M059J (cell line): ENCODE measurements at regions not wholly inside any gene's neighbourhood (a gene's known extent, or its start where the extent isn't known, plus 50 kb on each side); places are given as distances from the start of the nearest gene placed in this dataset.

Experiments
- DNase-seq: peaks from one replicate; pipeline ENCODE4 v3.0.0-alpha.2; 2012; ENCODE audit warnings: low read depth

DNA sequence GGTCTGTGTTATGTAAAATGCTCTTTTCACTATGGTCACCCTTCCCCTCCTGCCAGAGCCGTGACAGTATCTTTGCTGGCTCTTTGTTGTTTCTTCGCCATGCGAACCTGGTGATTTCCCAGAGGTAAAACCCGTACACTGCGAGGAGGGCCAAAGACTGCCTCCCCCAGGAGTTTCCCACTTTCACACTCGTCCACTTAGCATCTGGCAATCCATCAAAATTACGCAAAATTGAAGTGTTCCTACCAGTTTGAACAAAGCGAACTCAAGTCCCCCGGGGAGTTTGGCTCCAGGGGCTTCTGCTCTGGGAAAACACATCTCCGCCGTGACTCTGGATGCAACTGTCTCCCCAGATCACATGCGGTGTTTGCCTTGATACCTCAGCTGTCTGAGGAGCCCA, 239.9 kb downstream of the FAM43A start:
- DNase-seq = no peak

DNA sequence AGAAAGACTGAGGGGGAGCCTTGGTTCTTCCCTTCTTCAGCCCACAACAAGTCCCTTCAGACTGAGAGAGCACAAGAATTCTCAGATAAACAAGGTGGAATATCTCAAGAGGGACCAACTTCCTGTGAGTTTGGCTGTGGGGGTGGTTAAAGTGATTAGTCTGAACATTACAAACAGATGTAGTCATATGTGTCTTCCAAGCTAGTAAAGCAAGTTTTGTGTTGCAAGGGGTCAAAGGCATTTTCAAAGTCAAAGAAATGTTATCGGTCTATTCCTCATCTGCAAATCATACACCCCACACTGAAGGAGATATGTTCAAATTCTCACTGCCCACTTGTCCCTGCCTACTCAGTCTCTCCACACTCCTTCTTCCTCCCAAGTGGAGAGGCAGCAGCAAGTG, 242.5 kb downstream of the FAM43A start:
- DNase-seq = peak; percentile 63

DNA sequence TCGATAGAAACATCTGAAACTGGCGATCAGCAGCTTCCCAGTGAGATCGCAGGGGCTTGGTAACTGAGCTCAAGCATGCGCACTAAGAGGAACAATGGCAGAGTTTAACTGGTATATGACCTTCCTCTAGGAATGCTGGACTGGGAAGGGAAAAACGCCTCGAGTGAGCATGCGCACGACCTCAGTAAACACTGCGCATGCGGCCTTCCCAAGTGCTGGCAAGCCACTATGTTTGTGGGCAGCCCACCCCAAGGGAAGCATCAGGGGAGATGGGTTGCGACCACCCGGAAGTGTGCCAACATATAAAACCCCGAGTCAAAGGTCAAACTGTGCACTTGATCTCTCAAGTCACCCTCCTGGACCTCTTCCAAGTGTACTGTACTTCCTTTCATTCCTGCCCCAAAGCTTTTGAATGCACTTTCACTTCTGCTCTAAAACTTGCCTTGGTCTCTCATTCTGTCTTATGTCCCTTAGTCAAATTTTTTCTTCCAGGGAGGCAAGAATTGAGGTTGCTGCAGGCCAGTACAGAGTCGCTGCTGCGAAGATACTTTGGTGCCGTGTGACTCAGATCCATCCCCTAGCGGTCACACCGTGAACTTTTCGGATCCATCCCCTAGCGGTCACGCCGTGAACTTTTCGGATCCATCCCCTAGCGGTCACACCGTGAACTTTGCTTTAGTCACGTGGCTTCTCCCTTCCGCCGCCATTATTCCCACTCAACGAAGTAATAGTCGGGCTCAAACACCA, 243.3 kb downstream of the FAM43A start:
- peak; percentile 13 for DNase-seq

DNA sequence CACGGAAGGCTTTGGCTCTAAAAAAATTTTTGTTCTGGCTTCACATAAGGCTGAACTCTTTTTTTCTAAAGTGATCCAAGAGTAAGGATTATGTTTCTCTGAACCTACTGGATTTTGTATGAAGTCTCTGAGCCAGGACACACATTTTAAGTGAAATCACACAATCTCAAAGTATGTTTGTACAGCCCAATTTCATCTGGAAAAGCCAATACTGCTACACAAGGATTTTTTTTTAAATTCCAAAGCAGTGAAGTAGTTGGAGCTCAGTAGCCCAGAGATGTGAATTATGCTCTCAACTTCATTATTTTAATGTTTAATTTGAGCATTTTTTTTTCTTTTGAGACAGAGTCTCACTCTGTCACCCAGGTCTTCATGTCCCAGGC, 243.9 kb downstream of the FAM43A start:
- DNase-seq = no peak

DNA sequence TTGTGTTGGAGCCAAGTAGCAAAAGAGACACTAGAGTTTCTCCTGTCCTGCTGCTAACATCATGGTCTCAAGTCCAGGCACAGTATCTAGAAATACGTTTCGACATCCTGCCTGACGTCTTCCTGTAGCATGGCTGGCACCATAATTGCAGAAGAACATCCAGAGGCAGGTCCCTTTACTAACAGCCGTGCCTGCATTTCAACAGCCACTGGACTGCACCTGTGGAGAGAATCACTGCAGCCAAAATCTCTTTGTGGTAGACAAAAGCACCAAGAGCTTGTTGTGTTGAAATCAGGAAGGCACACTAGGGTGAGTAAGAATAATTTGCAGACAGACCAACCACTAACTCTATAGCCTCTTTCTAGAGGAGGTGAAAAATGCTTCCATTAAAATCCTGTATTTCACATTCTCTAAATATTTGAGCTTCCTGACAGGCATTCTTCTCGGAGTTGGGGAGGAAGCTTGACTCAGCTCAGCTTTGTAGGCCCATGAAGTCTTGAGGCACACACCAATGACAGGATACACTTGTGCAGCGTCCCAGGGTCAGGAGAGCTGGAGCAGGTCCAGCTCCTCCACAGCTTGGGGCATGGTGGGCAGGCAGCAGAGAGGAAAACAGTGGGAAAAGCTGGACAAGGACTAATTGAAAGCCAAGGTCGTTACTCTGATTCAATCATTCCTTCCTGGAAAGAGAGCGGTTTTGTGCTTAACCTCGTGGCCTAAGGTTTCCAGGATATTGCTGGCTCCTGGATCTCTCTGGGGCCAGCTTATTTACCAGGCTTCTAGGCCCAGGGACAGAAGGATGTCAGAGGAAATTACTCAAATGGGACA, 244.9 kb downstream of the FAM43A start:
- peak; percentile 89 for DNase-seq

DNA sequence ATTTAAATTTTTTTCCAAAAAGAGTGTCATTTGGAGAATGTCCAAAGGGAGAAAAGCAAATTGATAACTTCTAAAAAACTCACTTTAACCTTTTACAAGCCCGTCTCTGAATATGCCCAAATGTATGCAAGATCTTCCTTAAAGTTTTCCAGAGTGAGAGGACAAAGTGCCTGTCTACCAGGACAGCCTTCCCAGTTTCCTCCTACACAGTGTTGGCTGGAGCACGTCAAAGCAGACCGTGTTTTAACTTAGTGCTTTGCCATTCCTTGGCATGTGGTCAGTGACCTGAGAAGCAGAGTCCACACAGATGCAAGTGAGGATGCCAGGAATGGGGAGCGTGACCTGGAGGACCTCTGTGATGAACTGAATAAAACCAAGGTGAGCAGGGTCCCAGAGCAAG, 245.7 kb downstream of the FAM43A start:
- no peak for DNase-seq

DNA sequence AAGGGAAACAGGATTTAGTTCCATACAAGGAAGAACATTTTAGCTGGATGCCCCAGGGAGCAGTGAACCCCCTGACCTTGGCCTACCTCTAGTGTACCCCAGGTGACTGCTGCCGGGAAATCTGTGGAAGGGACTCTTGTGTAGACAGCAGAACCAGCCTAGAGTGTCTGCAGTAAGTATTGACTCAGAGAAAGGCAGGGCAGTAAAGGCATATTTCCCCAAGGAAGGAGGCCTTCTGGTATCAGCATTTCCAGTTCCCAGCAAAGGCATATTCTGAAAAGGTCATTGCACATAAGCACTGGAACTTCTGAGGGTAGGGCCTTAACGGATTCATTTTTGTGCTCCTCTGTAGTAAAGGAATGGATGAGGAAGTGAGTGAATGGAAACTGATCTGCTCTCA, 246.2 kb downstream of the FAM43A start:
- DNase-seq = no peak

DNA sequence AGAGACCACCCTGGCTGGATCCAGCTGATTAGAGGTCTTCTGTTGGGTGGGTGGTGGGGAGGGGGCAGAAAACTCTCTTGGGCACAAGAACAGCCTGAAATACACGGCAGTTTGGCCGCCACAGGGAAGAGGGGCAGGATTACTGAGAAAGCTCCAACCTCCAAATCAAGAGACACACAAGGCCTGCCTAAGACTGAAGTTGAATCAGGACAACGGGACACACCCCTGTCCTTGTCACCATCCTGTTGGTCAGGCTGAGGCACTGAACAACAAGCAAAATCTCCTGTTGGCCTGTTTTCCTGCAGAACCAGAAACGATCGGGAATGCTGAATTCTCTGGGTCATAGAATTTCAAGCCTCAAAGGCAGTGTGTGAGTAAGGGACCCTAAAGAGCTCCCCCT, 247.8 kb downstream of the FAM43A start:
- DNase-seq = no peak

DNA sequence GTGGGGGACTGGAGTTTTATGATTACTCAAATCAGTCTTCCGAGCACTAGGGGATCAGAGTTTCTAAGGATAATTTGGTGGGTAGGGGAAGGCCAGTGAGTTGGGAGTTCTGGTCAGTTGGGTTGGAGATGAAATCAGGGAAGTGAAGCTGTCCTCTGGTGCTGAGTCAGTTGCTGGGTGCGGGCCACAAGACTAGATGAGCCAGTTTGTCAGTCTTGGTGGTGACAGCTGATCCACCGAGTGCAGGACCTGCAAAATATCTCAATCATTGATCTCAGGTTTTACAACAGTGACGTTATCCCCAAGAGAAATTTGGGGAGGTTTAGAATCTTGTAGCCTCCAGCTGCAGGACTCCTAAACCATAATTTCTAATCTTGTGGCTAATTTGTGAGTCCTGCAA, 249.4 kb downstream of the FAM43A start:
- no peak for DNase-seq

DNA sequence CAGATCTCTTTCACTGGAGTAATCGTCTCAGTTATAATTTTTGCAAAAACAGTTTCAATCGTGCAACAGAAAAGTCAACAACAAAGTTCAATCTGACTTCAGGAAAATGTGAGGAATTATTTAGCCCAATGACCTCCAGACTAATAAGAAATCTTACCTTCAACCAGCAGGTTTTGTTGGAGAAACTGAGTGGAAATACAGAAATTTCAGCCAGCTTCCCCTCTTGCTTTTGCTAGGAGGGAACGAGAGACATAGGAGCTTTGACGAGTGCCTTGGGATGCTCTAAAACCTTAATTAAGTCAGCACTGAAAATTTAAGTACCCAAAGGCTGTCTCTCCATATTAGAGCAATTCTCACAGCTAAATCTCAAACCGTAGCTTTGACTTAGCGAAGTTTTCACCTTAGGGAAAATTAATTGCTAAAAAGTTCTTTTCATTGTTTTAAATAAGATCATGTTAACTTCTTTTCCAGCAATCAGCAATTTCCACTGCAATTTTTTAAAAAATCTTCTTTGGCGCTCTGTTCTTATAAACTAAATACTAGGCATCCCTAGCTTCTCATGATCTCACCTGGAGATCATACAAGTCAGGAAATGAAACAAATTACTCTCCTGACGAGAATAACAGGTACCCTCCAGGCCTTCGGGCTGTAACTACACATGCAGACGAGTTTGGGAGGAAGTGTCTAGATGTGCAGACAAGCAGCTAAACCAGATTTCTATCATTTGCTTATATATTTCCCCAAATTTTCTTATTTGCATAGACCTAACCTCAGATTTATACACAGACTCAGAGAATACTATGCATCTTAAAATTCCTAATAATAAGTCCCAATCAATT, 250.2 kb downstream of the FAM43A start:
- DNase-seq = no peak

DNA sequence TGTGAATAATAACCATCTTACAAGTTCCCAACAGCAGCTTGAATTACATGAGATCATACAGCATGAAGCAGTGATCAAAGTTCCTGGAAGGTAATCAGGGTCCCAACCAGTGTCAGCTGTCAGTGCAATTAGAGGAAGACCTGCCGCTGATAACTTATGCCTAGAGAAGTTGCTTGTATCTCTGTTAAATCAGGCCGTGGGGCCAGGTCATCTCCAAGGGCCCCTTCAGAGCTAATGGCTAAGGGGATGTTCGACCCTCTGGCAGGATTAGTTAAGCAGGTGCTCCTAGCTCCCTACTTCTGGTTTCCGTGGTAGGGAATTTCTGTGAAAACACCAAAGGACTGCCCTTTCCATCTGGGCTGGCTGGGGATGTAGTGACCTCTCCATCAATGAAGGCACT, 251.0 kb downstream of the FAM43A start:
- DNase-seq = no peak

DNA sequence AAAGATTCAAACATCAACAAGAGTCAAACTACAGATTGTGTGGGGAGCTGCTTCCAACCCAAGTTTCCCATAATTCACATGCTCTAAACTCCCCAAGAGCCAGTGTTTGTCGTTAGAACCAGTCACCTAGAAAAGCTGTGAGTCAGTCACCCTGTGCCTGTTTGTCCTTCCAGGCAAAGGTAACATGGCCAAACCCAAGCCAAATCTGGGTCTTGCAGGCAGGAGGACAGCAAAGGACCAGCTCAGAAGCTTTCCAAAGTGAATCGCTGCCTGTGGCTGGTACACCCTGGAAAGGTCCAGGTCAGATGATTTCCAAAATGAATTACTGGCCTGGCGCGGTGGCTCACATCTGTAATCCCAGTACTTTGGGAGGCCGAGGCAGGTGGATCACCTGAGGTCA, 251.5 kb downstream of the FAM43A start:
- no peak for DNase-seq

DNA sequence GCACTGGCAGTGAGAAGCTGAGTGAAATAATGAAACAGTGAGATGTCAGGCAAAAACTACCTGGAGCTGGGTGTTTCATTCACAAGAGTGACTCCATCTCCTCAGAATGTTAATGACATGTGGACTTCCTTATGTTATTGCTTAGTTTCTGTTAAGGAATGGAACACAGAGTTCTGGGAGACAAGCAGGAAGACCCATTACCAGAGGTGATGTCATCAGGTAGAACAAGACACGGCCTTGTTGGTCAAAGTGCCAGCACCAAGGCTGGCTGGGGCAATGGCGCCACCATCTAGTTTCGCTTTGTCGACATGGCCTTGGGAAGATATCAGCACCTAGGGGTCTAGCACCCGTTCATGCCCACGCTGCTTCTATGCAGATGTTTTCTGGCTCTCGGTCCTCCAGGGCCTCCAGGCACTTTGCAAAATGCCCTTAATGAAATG, 252.2 kb downstream of the FAM43A start:
- DNase-seq = peak; percentile 15

DNA sequence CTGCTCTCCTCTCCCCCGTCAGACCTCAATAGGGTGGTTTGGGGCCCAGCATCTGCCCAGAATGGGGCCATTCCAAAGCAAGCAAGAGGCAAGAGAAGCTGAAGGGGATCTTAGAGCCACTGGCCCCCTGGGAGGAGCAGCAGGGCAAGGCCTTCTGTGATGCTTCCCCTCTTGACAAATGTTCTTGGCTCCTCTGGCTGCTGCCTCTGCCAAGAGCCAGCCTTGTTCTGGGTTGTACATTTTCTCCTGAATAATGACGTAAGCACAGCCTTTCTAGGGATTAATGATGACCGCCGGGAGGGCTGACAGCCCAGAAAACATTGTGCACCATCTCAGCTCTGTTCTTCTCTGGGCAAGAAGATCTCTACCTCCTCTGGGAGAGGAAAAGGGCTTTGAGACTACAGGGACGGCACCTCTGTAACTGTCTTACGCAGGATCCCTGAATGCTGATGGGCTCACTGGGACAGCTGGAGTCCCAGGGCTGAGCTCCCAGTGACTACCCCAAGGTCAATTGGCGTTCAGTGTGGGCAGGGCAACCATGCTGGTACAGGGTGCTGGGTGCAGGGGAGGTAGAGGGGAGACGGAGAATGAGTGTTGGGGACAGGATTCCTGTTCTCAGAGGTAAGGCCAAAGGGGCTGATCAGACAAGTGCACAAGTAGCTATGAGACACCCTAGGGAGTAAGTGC, 253.3 kb downstream of the FAM43A start:
- no peak for DNase-seq

DNA sequence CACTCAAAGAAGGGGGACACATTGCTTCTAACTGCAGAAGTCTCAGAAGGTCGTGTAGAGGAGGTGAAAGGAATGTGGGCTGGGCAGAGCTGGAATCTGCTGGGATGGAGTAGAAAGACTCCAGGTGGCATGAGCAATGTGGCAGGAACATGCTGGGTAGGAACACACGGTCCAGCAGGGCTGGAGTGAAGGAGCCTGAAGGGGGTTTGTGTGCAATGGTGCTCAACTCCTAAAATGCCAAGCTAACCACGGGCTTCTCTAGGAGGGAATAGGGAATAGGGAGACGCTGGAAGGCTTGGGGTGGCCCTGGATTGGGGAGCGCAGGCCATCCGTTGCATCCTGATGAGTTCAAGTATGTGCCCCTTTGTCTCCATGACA, 253.8 kb downstream of the FAM43A start:
- no peak for DNase-seq

DNA sequence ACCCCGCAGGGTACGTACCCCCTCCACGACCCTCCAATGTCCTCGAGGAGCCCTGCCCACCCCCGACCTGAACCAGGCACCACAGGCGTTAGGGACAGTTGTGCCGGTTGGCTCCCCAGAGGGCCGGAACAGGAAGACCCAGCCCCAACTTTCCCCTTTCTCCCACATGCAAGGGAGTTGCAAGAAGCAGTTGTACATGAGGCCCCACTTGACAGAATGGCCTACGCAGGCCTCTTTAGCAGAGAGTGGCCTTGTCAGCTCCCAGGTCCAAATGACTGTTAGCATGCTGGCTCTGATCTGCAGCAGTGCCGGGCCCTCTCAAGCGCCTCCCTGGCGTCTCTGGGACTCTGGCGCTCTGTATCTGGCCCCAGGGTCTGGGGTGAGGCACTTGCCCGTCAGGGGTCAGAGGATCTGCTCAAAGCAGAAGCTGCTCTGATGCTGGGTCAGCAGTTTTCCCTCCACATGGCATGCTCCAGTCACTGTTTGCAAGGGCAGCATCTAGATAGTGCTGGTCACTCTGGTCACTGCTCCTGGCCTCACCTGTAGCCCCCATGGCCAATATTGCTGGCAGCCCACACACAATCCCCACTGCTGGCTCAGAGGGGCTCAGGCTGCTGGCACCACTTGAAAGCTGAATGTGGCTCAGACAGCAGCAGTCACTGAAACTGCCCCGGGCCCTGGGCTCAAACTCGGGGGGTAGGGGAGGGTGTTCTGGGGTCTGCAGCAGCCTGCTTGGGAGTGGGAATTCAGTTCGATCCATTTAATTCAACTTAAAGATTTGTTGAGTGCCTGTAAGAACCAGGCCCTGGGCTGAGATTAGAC, 254.5 kb downstream of the FAM43A start:
- no peak for DNase-seq

DNA sequence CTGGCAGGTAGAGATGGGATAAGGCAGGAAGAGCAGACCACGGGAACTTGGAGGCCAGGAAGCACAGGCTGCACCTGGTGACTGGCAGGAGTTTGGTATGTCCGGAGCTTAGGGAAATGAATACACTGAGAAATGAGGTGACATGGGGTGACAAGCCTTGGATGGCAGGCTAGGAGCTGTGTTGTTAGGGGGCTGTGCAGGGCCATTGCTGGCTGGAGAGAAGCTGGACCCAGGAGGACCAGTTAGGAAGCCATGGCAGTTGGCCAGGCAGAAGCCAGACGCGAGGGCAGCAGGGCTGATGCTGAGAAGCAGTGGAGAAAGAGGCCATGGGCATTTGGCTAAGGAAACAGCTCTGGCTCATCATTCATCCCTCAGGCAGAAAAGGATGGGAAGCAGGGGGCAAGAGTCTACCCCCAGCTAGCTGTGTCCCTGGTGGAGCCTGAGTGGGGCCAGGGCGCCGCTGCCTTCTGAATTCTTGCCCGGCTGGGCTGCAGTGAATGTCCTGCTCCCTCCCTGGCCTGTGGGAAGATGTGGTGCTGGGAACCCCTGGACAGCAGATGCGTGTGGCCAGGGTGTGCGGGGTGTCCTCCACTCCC, 255.8 kb downstream of the FAM43A start:
- DNase-seq = no peak

DNA sequence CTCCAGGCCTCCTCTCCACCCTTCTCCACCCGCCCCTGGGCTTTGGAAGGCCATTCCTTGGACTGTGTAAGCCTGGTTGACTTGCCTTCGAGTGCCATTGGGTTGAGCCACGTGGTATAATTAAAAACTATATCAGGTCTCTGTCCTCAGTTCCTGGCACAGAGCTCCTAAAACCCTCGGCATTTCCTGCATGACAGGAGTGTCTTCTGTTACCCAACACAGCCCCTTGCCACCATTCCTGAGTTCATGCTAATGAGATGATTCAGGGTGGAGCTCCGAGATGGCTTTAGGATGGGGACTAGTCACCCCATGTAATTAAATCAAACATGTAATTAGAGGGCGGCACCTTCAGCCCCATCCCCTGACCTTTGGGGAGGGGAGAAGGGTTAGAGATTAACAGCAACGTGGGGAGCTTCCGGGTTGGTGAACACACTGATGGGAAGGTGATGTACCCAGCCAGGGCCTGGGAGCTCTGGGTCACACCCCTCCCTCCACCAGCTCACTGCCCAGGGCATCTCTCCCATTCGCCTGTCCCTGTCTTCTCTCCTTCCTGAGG, 256.4 kb downstream of the FAM43A start:
- DNase-seq = no peak

DNA sequence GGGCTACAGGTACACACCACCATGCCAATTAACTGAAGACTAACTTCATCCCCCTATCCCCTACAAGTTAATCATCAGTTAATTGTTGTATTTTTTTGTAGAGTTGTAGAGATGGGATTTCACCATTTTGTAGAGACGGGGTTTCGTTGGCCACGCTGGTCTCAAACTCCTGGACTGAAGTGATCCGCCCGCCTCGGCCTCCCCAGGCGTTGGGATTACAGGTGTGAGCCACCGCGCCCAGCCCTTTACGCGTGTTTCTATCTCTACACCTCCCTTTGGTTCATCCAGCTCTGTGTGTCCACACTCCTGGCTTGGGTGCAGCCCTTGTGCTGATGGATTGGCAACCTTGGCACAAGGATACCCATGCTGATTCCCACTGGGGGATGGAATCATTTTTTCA, 258.8 kb downstream of the FAM43A start:
- no peak for DNase-seq

DNA sequence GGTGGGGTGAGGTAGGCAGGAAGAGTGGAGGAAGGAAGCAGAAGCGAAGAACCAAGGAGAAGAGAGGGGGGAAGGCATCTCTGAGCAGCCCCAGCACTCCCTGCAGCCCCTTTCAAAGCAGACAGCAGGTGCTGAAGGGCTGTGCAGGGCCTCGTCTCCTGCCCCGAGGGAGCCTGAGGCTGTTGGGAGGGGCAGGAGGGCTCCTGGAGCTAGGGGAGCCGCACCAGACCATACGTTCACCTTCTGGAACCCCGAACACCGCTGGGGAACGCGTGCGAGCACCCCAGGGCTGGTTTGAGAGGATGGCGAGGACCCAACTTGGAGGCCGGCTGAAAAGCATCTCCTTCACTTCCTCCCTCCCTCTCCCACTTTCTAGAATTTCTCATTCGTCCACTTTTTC, 259.8 kb downstream of the FAM43A start:
- DNase-seq = no peak
